ENCODE measurements at regions not wholly inside any gene's neighbourhood (a gene's known extent, or its start where the extent isn't known, plus 50 kb on each side); places are given as distances from the start of the nearest gene placed in this dataset.

- TF ChIP-seq CTCF (IDR thresholded peaks at IDR 0.05) (no peak), POLR2A (IDR thresholded peaks at IDR 0.05) (no peak)
Measured at GRCh38 chrX:113192418-113192817, 351.8 kb upstream of the AMOT start.
